Stomach smooth muscle (tissue), 2 donors: ENCODE measurements at regions not wholly inside any gene's neighbourhood (a gene's known extent, or its start where the extent isn't known, plus 50 kb on each side); places are given as distances from the start of the nearest gene placed in this dataset.

Experiments
- H3K27ac ChIP-seq: one replicate; pipeline ENCODE4 v1.7.0; 2013; ENCODE audit warnings: mild to moderate bottlenecking, low read length, inconsistent platforms
- H3K27me3 ChIP-seq, 2 donors: one replicate each; pipeline ENCODE4 v1.7.0; 2013; ENCODE audit warnings: low read length in 2 of 2; ENCODE audit not compliant: insufficient read depth in 2 of 2, control insufficient read depth in 1 of 2
- H3K36me3 ChIP-seq, 2 donors: one replicate each; pipeline ENCODE4 v1.7.0; 2013; ENCODE audit warnings: low read length in 2 of 2; ENCODE audit not compliant: control insufficient read depth in 2 of 2, insufficient read depth in 2 of 2
- H3K4me1 ChIP-seq: one replicate; pipeline ENCODE4 v1.7.0; 2013; ENCODE audit warnings: low read length; ENCODE audit not compliant: control insufficient read depth, insufficient read depth
- H3K4me3 ChIP-seq, 2 donors: one replicate each; pipeline ENCODE4 v1.7.0; 2013; ENCODE audit warnings: low read length in 2 of 2
- H3K9ac ChIP-seq, 2 donors: one replicate each; pipeline ENCODE4 v1.7.0; 2013; ENCODE audit warnings: low read length in 2 of 2, mild to moderate bottlenecking in 1 of 2
- H3K9me3 ChIP-seq, 2 donors: one replicate each; pipeline ENCODE4 v1.7.0; 2013; ENCODE audit warnings: low read length in 2 of 2; ENCODE audit not compliant: control insufficient read depth in 2 of 2
- donor health status: healthy.
- donor health status: Pancreatic carcinoma.

DNA sequence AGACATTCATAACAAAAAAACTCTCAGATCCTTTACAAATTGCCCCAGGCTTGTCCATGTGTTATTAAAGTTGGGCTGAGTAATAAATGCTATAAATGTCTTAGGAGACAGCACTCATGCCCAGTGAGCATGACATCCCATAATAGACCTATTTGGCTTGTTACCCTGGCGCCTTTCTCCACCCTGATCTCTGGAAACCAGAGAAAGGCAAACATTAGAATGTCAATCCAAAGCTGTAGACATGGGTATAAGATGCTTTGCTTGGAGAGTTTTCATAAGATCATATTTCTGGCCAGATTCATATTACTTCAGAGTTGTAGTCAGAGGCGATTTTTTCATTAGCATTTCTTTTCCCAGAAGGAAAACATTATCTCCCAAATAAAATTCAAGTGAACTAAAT is 161.3 kb upstream of the UBASH3B start:
- Histone ChIP-seq H3K27ac (no peak overlapping the region), H3K27me3 (no peaks in the 10 kb centered on the region), H3K9ac (no peak overlapping the region), H3K4me3 (no peak overlapping the region), H3K4me1 (no peaks in the 10 kb centered on the region), H3K36me3 (no peaks in the 10 kb centered on the region), H3K9me3 (no peaks in the 10 kb centered on the region)

GRCh38 chr11:122491509-122491908 is 164.0 kb upstream of the UBASH3B start:
- H3K4me1 ChIP-seq, result peaks cover 3% of the 10 kb centered on the region
- no peaks in the 10 kb centered on the region for H3K36me3 ChIP-seq
- H3K27me3 ChIP-seq, result no peaks in the 10 kb centered on the region
- no peak overlapping the region for H3K9ac ChIP-seq
- no peak overlapping the region for H3K4me3 ChIP-seq
- no peak overlapping the region for H3K27ac ChIP-seq
- H3K9me3 ChIP-seq, result no peaks in the 10 kb centered on the region

DNA sequence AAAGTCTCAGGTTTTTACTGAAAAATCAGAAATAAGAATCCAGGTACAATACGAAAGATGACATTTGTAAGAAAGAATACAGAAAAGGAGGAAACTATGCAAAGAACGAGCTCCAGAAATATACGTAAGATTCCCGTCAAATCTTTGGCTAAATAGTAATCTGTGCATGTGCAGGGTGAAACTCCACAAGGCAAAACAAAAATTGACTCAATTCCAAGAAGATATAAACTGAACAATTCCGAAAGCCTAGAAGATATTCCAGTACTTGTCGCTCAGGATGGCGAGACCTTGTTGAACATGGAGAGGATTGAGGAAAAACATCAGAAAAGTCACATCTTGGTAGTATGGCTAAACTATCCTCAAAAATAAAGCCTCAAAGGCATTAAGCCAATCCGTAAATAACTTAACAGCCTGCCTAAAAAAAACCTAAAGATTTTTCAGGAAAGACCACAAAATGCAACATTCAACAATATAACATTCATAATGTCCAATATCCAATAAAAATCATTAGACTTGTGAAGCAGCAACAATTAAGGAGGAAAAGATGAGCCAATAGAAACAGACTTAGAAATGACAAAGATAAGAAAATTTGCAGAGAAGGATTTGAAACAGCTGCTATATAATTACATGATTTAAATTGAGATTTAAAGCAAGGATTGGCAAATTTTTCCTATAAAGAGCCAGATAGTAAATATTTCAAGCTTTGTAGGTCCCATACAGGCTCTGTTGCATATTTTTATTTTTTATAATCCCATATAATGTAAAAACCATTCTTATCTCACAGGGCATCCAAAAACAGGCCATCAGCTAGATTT is 166.4 kb upstream of the UBASH3B start:
- Histone ChIP-seq H3K27ac (no peak overlapping the region), H3K9ac (no peak overlapping the region), H3K9me3 (no peaks in the 10 kb centered on the region), H3K4me1 (peaks cover 3% of the 10 kb centered on the region), H3K27me3 (no peaks in the 10 kb centered on the region), H3K36me3 (no peaks in the 10 kb centered on the region), H3K4me3 (no peak overlapping the region)

GRCh38 chr11:122487669-122488068 is 167.9 kb upstream of the UBASH3B start:
- no peak overlapping the region for H3K27ac ChIP-seq
- H3K9ac ChIP-seq, result no peak overlapping the region
- no peaks in the 10 kb centered on the region for H3K9me3 ChIP-seq
- peaks cover 3% of the 10 kb centered on the region for H3K4me1 ChIP-seq
- no peaks in the 10 kb centered on the region for H3K27me3 ChIP-seq
- no peak overlapping the region for H3K4me3 ChIP-seq
- H3K36me3 ChIP-seq, result no peaks in the 10 kb centered on the region

GRCh38 chr11:122486793-122487495 is 168.6 kb upstream of the UBASH3B start:
- no peaks in the 10 kb centered on the region for H3K27me3 ChIP-seq
- H3K9me3 ChIP-seq, result no peaks in the 10 kb centered on the region
- H3K4me3 ChIP-seq, result no peak overlapping the region
- no peak overlapping the region for H3K27ac ChIP-seq
- H3K4me1 ChIP-seq, result peaks cover 3% of the 10 kb centered on the region
- H3K9ac ChIP-seq, result no peak overlapping the region
- no peaks in the 10 kb centered on the region for H3K36me3 ChIP-seq

GRCh38 chr11:122478986-122479385 is 176.5 kb upstream of the UBASH3B start:
- H3K36me3 ChIP-seq, result no peaks in the 10 kb centered on the region
- H3K4me3 ChIP-seq, result no peak overlapping the region
- no peaks in the 10 kb centered on the region for H3K9me3 ChIP-seq
- no peaks in the 10 kb centered on the region for H3K27me3 ChIP-seq
- H3K9ac ChIP-seq, result no peak overlapping the region
- no peak overlapping the region for H3K27ac ChIP-seq
- no peaks in the 10 kb centered on the region for H3K4me1 ChIP-seq

GRCh38 chr11:122468965-122469364 is 186.6 kb upstream of the UBASH3B start:
- H3K36me3 ChIP-seq, result no peaks in the 10 kb centered on the region
- H3K4me1 ChIP-seq, result no peaks in the 10 kb centered on the region
- H3K27ac ChIP-seq, result no peak overlapping the region
- H3K27me3 ChIP-seq, result no peaks in the 10 kb centered on the region
- no peaks in the 10 kb centered on the region for H3K9me3 ChIP-seq
- H3K9ac ChIP-seq, result no peak overlapping the region
- no peak overlapping the region for H3K4me3 ChIP-seq

DNA sequence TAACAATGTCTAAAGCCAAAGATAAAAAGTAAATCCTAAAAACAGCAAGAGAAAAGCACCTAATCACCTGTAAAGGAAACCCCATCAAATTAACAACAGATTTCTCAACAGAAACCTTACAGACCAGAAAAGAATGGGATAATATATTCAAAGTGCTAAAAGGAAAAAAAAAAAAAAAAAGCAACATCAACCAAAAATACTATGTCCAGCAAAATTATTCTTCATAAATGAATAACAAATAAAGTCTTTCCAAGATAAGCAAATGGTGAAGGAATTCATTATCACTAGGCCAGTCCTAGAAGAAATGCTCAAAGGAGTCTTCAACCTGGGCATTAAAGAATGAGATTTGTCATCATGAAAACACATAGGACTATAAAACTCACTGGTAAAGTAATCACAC is 192.0 kb upstream of the UBASH3B start:
- Histone ChIP-seq H3K9me3 (peaks cover 0 to 8% of the 10 kb centered on the region in 2 donors), H3K4me1 (no peaks in the 10 kb centered on the region), H3K36me3 (no peaks in the 10 kb centered on the region), H3K9ac (no peak overlapping the region), H3K4me3 (no peak overlapping the region), H3K27me3 (no peaks in the 10 kb centered on the region), H3K27ac (no peak overlapping the region)

DNA sequence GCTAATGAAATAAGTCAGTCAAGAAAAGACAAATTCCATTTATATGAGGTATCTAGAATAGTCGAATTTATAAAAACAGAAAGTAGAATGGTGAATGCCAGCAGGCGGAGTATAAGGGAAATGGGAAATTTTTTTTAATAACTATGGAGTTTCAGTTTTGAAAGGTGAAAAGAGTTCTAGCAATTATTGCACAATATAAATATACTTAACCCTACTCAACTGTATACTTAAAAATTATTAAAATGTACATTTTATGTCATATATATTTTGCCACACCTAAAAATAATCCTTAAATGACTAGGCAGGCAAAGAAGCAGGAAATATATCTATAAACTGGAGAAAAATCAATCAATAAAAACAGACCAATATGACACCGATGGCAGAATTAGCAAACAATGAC is 196.5 kb upstream of the UBASH3B start:
- no peaks in the 10 kb centered on the region for H3K4me1 ChIP-seq
- no peaks in the 10 kb centered on the region for H3K27me3 ChIP-seq
- no peak overlapping the region for H3K27ac ChIP-seq
- no peak overlapping the region for H3K4me3 ChIP-seq
- peaks cover 0 to 8% of the 10 kb centered on the region in 2 donors for H3K9me3 ChIP-seq
- no peaks in the 10 kb centered on the region for H3K36me3 ChIP-seq
- H3K9ac ChIP-seq, result no peak overlapping the region

DNA sequence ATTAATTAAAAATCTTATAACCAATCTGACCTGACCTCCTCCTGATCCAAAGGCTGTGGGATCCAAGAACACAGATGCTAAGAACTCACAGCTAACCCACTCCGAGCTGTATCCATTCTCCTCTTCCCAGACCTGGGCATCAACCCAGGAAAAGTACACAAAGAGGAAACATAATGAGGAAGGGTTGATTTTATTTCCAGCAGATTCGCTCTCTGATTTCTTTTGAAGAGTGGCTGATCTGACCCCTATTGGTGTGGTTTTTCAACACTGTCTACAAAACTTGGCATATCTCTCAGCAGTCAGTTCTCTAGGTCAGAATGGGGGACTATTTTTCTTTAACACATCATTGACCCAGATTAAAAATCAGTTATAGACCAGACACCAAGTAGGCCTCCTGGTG is 201.9 kb upstream of the UBASH3B start:
- H3K9ac ChIP-seq, result no peak overlapping the region
- no peak overlapping the region for H3K27ac ChIP-seq
- no peaks in the 10 kb centered on the region for H3K27me3 ChIP-seq
- H3K9me3 ChIP-seq, result no peaks in the 10 kb centered on the region
- no peaks in the 10 kb centered on the region for H3K36me3 ChIP-seq
- no peak overlapping the region for H3K4me3 ChIP-seq
- H3K4me1 ChIP-seq, result no peaks in the 10 kb centered on the region

- no peak overlapping the region for H3K4me3 ChIP-seq
- no peak overlapping the region for H3K9ac ChIP-seq
- H3K27me3 ChIP-seq, result no peaks in the 10 kb centered on the region
- H3K27ac ChIP-seq, result no peak overlapping the region
- H3K4me1 ChIP-seq, result no peaks in the 10 kb centered on the region
- no peaks in the 10 kb centered on the region for H3K36me3 ChIP-seq
- H3K9me3 ChIP-seq, result no peaks in the 10 kb centered on the region
Observed at GRCh38 chr11:122451911-122452310, 203.6 kb upstream of the UBASH3B start.
